Suprapubic skin (tissue), 4 donors: ENCODE measurements at regions not wholly inside any gene's neighbourhood (a gene's known extent, or its start where the extent isn't known, plus 50 kb on each side); places are given as distances from the start of the nearest gene placed in this dataset.

ENCODE experiments used
- CTCF ChIP-seq, 2 donors: fragments of 200-600 bp in 1 of 2; fragments of 450-650 bp in 1 of 2; sonication (generic) in 1 of 2; IDR thresholded peaks; one replicate each; pipeline ENCODE4 v1.5.1; 2016 to 2019; ENCODE audit warnings: antibody characterized with exemption in 2 of 2, mild to moderate bottlenecking in 1 of 2, moderate library complexity in 1 of 2
- EP300 ChIP-seq: sonication (generic); formaldehyde crosslinking; IDR thresholded peaks from one replicate; pipeline ENCODE4 v1.6.1; 2017; ENCODE audit warnings: antibody characterized with exemption
- POLR2A ChIP-seq, 2 donors: fragments of 450-650 bp; IDR thresholded peaks; one replicate each; pipeline ENCODE4 v1.6.1; 2017; ENCODE audit warnings: antibody characterized with exemption in 2 of 2, mild to moderate bottlenecking in 2 of 2, moderate library complexity in 2 of 2
- POLR2AphosphoS5 ChIP-seq, 3 donors: sonication (generic); formaldehyde crosslinking; IDR thresholded peaks; one replicate each; pipeline ENCODE4 v1.6.1; 2017; ENCODE audit warnings: antibody characterized with exemption in 3 of 3

- TF ChIP-seq CTCF (IDR thresholded peaks at IDR 0.05) (no peak), POLR2AphosphoS5 (IDR thresholded peaks at IDR 0.05) (no peak), POLR2A (IDR thresholded peaks at IDR 0.05) (no peak), EP300 (no peak)
Observed at GRCh38 chr17:11074451-11074850, 166.6 kb upstream of the SHISA6 start.
